ENCODE measurements at regions not wholly inside any gene's neighbourhood (a gene's known extent, or its start where the extent isn't known, plus 50 kb on each side); places are given as distances from the start of the nearest gene placed in this dataset.

DNA sequence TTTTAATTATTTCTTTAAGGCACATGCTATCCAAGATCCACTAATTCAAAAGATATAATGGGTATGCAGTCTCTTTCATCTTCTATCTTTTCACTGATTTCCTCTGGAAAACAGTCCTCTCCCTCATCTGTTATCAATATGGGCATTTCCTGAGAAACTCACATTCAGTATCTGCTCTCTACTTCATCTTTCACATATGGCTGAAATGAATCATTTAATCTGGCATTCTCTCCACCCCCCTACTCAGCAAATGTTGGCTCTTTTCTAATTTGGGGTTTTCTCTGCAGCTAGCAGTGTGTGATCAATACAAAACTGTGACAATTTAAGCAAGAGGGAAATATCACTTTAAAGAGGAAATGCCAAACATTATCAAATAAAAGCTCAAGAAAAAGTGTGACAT, 157.1 kb upstream of the TMTC1 start:
- no peak for TF ChIP-seq POU2F2 (IDR thresholded peaks at IDR 0.05; ENCODE audit: low read depth, low read length)
- TF ChIP-seq TAF1 (IDR thresholded peaks at IDR 0.05; ENCODE audit: low read depth, low read length), result no peak
- no peak for TF ChIP-seq POLR2AphosphoS5 (IDR thresholded peaks at IDR 0.05; ENCODE audit: low read depth, low read length)
- no peak for TF ChIP-seq PAX5 (IDR thresholded peaks at IDR 0.05; ENCODE audit: insufficient read depth, low read length, severe bottlenecking)
- TF ChIP-seq POLR2A (IDR thresholded peaks at IDR 0.05; ENCODE audit: low read depth, low read length), result no peak
- TF ChIP-seq SPI1 (IDR thresholded peaks at IDR 0.05; ENCODE audit: low read depth, low read length), result no peak
- DNase-seq (ENCODE audit: insufficient read length, low spot score), result no peak
- no peak for FAIRE-seq

DNA sequence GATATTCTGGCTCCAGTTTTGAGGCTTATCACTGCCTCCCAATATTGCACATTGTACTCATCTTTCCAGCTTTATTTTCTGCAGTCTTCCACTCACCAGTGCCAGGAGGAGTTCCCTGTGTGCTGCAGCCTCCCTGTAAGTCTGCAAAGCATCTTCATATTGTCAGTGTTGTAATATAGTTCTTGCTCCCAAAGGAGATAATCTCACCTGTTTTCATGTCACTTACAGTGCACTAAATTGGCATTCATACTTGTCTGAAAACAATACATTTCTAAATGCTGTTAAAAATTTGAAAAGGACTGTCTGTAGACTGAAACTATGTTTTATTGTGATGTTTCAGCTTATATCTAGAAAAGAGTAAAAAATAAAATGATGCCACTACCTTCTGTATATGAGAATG, 146.8 kb upstream of the TMTC1 start:
- FAIRE-seq (no peak), DNase-seq (ENCODE audit: insufficient read length, low spot score) (no peak)
- TF ChIP-seq POLR2AphosphoS5 (IDR thresholded peaks at IDR 0.05; ENCODE audit: low read depth, low read length) (no peak), SPI1 (IDR thresholded peaks at IDR 0.05; ENCODE audit: low read depth, low read length) (no peak), POLR2A (IDR thresholded peaks at IDR 0.05; ENCODE audit: low read depth, low read length) (no peak), PAX5 (IDR thresholded peaks at IDR 0.05; ENCODE audit: insufficient read depth, low read length, severe bottlenecking) (no peak), TAF1 (IDR thresholded peaks at IDR 0.05; ENCODE audit: low read depth, low read length) (no peak), POU2F2 (IDR thresholded peaks at IDR 0.05; ENCODE audit: low read depth, low read length) (no peak)

DNA sequence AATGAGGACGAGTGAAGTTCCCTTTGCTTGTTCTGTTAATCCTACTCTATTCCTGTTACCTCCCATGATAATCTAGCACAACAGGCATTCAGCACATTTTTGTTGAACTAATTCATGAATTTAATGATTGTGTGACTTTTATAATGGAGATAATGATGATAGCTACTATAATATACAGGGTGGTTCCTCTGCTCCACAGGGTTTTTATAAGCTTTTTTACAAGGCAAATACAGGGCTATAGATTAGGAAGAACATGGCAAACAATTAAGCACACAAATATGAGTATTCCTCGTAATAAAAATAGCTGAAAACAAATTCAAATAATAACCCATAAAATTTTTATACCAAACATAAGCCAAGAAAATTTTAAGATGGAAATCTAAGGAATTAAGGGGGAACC, 145.6 kb upstream of the TMTC1 start:
- FAIRE-seq (no peak), DNase-seq (ENCODE audit: insufficient read length, low spot score) (no peak)

DNA sequence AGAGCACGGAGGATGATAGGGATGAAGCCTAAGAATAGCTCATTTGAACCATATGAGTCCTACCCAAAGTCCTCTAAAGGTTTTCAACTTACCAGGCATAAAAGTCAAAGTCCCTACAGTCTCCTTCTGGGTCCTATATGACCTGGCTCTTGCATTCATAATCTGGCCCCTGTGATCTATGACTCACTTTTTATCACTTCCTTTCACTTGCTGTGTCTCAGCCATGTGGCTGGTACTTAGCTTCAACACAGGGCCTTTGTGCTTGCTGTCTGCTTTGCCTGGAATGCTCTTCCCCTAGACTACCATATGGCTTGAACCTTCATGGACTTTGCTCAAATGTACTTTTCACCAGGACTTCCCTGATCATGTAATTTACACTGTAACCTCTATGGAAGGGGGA, 137.6 kb upstream of the TMTC1 start:
- FAIRE-seq (no peak), DNase-seq (ENCODE audit: insufficient read length, low spot score) (no peak)
- no peak for TF ChIP-seq PAX5 (IDR thresholded peaks at IDR 0.05; ENCODE audit: insufficient read depth, low read length, severe bottlenecking)
- no peak for TF ChIP-seq TAF1 (IDR thresholded peaks at IDR 0.05; ENCODE audit: low read depth, low read length)
- TF ChIP-seq POU2F2 (IDR thresholded peaks at IDR 0.05; ENCODE audit: low read depth, low read length), result no peak
- TF ChIP-seq POLR2A (IDR thresholded peaks at IDR 0.05; ENCODE audit: low read depth, low read length), result no peak
- TF ChIP-seq POLR2AphosphoS5 (IDR thresholded peaks at IDR 0.05; ENCODE audit: low read depth, low read length), result no peak
- no peak for TF ChIP-seq SPI1 (IDR thresholded peaks at IDR 0.05; ENCODE audit: low read depth, low read length)

More for the DNA sequence above, 145.6 kb upstream of the TMTC1 start:
- TF ChIP-seq POLR2A (IDR thresholded peaks at IDR 0.05; ENCODE audit: low read depth, low read length), result no peak
- TF ChIP-seq PAX5 (IDR thresholded peaks at IDR 0.05; ENCODE audit: insufficient read depth, low read length, severe bottlenecking), result no peak
- TF ChIP-seq SPI1 (IDR thresholded peaks at IDR 0.05; ENCODE audit: low read depth, low read length), result no peak

DNA sequence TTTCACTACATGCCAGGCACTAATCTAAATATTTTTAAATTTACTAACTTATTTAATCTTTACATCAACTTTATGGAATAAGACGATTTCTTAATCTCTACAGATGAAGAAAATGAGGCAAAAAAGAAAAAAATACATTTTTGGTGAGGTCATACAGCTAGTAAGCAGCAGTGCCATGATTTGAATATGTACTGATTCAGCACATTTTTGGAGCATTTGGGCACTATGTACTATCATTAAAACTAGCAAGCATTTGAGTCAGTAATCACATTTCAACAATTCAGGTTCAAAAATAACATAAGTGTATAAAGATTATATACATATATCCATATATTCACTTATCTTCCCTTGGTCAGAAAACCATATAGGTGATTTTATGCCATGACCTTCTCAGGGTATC, 124.4 kb upstream of the TMTC1 start:
- no peak for DNase-seq (ENCODE audit: insufficient read length, low spot score)
- TF ChIP-seq TAF1 (IDR thresholded peaks at IDR 0.05; ENCODE audit: low read depth, low read length) (no peak), POLR2A (IDR thresholded peaks at IDR 0.05; ENCODE audit: low read depth, low read length) (no peak), POLR2AphosphoS5 (IDR thresholded peaks at IDR 0.05; ENCODE audit: low read depth, low read length) (no peak), PAX5 (IDR thresholded peaks at IDR 0.05; ENCODE audit: insufficient read depth, low read length, severe bottlenecking) (no peak), POU2F2 (IDR thresholded peaks at IDR 0.05; ENCODE audit: low read depth, low read length) (no peak), SPI1 (IDR thresholded peaks at IDR 0.05; ENCODE audit: low read depth, low read length) (no peak)
- FAIRE-seq, result no peak

DNA sequence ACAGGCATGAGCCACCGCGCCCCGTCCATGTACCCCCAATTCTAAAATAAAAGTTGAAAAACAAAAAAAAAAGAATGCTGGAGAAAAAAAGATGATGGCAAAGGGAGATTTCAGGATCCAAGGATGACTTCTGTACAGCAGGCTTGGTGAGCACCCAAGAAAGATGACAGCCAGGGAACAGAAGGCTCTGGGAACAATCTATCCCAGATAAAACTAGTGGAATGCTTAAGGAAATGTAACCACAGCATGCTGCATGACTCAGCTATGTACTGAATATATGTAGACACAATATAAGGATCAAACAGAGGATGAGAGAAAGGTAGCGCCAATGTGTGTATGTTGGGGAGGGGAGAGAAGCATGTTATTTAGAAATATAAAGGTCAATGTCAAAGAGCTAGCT, 123.7 kb upstream of the TMTC1 start:
- FAIRE-seq (no peak), DNase-seq (ENCODE audit: insufficient read length, low spot score) (no peak)
- TF ChIP-seq POLR2A (IDR thresholded peaks at IDR 0.05; ENCODE audit: low read depth, low read length) (no peak), POLR2AphosphoS5 (IDR thresholded peaks at IDR 0.05; ENCODE audit: low read depth, low read length) (no peak), PAX5 (IDR thresholded peaks at IDR 0.05; ENCODE audit: insufficient read depth, low read length, severe bottlenecking) (no peak), TAF1 (IDR thresholded peaks at IDR 0.05; ENCODE audit: low read depth, low read length) (no peak), POU2F2 (IDR thresholded peaks at IDR 0.05; ENCODE audit: low read depth, low read length) (no peak), SPI1 (IDR thresholded peaks at IDR 0.05; ENCODE audit: low read depth, low read length) (no peak)

DNA sequence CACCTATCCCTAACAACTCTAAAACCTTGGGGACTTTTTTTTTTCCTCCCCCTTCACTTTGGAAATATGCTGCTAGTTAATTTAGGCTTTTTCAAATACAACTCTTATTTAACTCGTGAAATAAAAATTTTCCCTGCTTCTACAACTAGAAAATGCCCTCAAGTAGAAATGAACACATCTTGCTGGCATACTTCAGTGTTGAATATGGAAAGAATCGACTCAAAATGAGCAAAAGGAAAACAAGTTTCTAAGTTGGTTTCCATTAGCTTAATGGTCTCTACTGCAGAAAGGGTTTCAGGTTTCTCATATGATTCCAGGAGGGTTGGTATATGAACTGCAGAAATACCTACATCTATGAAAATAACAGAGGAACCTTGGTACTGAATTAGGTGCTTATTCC, 118.3 kb upstream of the TMTC1 start:
- TF ChIP-seq POLR2AphosphoS5 (IDR thresholded peaks at IDR 0.05; ENCODE audit: low read depth, low read length) (no peak), POLR2A (IDR thresholded peaks at IDR 0.05; ENCODE audit: low read depth, low read length) (no peak), POU2F2 (IDR thresholded peaks at IDR 0.05; ENCODE audit: low read depth, low read length) (no peak), PAX5 (IDR thresholded peaks at IDR 0.05; ENCODE audit: insufficient read depth, low read length, severe bottlenecking) (no peak), SPI1 (IDR thresholded peaks at IDR 0.05; ENCODE audit: low read depth, low read length) (no peak), TAF1 (IDR thresholded peaks at IDR 0.05; ENCODE audit: low read depth, low read length) (no peak)
- no peak for DNase-seq (ENCODE audit: insufficient read length, low spot score)
- no peak for FAIRE-seq

DNA sequence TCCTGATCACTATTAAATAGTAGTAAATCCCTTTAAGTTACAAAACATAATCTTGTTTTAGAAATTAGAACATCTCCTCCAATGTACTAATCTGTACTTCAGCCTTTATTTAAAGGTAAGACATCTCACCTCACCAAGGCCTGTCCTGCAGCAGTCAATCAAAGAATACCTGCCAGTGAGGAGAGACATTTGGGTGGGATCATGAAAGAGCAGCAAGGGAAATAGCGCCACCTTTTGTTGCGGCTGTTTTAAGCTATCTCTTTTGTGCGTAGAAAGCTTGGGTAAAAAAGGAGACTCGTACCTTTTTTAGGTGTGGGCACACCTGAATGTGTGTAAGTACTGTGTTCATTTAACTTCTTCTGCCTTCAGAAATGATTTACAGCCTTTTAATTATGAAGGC, 117.8 kb upstream of the TMTC1 start:
- FAIRE-seq (no peak), DNase-seq (ENCODE audit: insufficient read length, low spot score) (no peak)
- TF ChIP-seq POU2F2 (IDR thresholded peaks at IDR 0.05; ENCODE audit: low read depth, low read length) (no peak), POLR2AphosphoS5 (IDR thresholded peaks at IDR 0.05; ENCODE audit: low read depth, low read length) (no peak), POLR2A (IDR thresholded peaks at IDR 0.05; ENCODE audit: low read depth, low read length) (no peak), SPI1 (IDR thresholded peaks at IDR 0.05; ENCODE audit: low read depth, low read length) (no peak), TAF1 (IDR thresholded peaks at IDR 0.05; ENCODE audit: low read depth, low read length) (no peak), PAX5 (IDR thresholded peaks at IDR 0.05; ENCODE audit: insufficient read depth, low read length, severe bottlenecking) (no peak)

DNA sequence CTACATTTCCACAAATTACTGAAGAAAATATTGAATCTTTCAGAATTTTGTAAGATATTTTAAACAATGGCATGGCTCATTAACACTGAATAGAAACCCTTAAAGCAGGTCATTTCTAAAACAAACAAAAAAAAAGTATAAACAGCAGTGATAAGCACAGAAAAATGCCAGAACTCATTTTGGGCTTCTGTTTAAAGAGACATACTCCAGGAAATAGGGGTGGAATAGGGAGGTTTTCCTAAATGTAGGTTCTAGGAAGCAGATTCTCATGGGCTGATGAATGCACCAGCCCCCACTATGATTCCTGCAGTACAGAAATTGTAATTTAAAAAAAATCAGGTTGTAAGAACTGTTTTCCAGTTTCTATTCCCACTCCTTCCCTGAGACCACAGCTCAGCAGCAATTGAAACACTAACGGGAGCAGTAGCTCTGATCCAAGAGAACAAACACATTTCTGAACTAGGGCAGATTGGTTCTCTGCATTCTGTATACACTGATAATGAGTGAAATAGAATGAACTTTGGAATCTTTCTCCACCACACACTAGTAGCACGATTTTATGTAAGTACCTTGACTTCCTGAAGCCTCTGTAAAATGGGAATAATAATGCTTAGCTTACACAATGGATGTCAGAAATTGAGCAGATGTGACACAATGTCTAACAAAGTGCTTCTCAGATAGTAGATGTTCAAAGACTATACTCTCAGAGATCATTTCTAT, 115.6 kb upstream of the TMTC1 start:
- TF ChIP-seq POLR2A (IDR thresholded peaks at IDR 0.05; ENCODE audit: low read depth, low read length), result no peak
- DNase-seq (ENCODE audit: insufficient read length, low spot score), result no peak

DNA sequence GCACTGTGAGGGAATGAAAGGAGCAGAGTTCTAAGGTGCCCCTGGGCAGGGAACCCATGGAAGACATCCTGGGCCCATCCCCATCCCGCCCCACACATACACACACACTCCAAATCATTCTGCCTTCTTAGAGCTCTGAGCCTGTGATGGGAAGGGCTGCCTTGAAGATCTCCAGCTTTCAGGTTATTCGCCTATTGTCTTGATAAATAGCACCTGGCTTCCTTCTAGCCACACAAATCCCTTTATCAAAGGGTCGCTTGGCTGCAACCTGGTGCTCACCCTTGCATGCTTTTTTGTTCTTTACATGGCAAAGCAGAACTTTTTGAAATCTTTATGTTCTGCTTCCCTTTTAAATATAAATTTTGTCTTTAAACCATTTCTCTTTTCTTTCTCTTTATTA, 112.2 kb upstream of the TMTC1 start:
- TF ChIP-seq SPI1 (IDR thresholded peaks at IDR 0.05; ENCODE audit: low read depth, low read length) (no peak), POU2F2 (IDR thresholded peaks at IDR 0.05; ENCODE audit: low read depth, low read length) (no peak), PAX5 (IDR thresholded peaks at IDR 0.05; ENCODE audit: insufficient read depth, low read length, severe bottlenecking) (no peak), POLR2A (IDR thresholded peaks at IDR 0.05; ENCODE audit: low read depth, low read length) (no peak)
- FAIRE-seq, result no peak

More for the DNA sequence above, 115.6 kb upstream of the TMTC1 start:
- no peak for FAIRE-seq

More for the DNA sequence above, 112.2 kb upstream of the TMTC1 start:
- no peak for DNase-seq (ENCODE audit: insufficient read length, low spot score)

All from GM12891 (cell line).